Right lobe of liver (tissue), 4 donors: ENCODE measurements at regions not wholly inside any gene's neighbourhood (a gene's known extent, or its start where the extent isn't known, plus 50 kb on each side); places are given as distances from the start of the nearest gene placed in this dataset.

Experiments
- POLR2A ChIP-seq: fragments of 450-650 bp; IDR thresholded peaks from one replicate; pipeline ENCODE4 v1.6.1; 2017; ENCODE audit warnings: antibody characterized with exemption, mild to moderate bottlenecking
- TF ChIP-seq, protein P1 (sequence below), 4 donors: fragments of 200-600 bp in 3 of 4; fragments of 450-650 bp in 1 of 4; IDR thresholded peaks; one replicate each; pipeline versions ENCODE4 v1.5.1 to v1.8.0; 2016 to 2022; ENCODE audit warnings: antibody characterized with exemption in 4 of 4, mild to moderate bottlenecking in 2 of 4
- donor health status: DM: no; HTN: no; CAD: no.
- donor health status: DM: no; HTN: no; CAD: no.
- donor health status: DM: no; HTN: yes; CAD: no.

GRCh38 chr5:115417076-115417475 lies 120.6 kb upstream of the CCDC112 start:
- TF ChIP-seq, protein P1, sequence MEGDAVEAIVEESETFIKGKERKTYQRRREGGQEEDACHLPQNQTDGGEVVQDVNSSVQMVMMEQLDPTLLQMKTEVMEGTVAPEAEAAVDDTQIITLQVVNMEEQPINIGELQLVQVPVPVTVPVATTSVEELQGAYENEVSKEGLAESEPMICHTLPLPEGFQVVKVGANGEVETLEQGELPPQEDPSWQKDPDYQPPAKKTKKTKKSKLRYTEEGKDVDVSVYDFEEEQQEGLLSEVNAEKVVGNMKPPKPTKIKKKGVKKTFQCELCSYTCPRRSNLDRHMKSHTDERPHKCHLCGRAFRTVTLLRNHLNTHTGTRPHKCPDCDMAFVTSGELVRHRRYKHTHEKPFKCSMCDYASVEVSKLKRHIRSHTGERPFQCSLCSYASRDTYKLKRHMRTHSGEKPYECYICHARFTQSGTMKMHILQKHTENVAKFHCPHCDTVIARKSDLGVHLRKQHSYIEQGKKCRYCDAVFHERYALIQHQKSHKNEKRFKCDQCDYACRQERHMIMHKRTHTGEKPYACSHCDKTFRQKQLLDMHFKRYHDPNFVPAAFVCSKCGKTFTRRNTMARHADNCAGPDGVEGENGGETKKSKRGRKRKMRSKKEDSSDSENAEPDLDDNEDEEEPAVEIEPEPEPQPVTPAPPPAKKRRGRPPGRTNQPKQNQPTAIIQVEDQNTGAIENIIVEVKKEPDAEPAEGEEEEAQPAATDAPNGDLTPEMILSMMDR (IDR thresholded peaks at IDR 0.05) = no peak
- TF ChIP-seq POLR2A = no peak
